ENCODE measurements at regions not wholly inside any gene's neighbourhood (a gene's known extent, or its start where the extent isn't known, plus 50 kb on each side); places are given as distances from the start of the nearest gene placed in this dataset.
A peak's percentile ranks its signal among the peaks of the same experiment; 100 is the strongest.

- Histone ChIP-seq H3K4me1 (ENCODE audit: control insufficient read depth in 4 of 4, insufficient read depth in 4 of 4, low read length in 3 of 4) (no peaks in the 10 kb centered on the region), H3K36me3 (ENCODE audit: control insufficient read depth in 4 of 4, insufficient read depth in 3 of 4, low read depth in 1 of 4, low read length in 3 of 4) (peaks cover 0 to 2% (median 0%) of the 10 kb centered on the region in 4 donors), H3K9me3 (ENCODE audit: control insufficient read depth in 4 of 4, low read length in 3 of 4) (no peaks in the 10 kb centered on the region), H3K4me3 (ENCODE audit: low read depth in 1 of 3, low read length in 3 of 3) (no peak overlapping the region), H3K27ac (ENCODE audit: low read depth in 1 of 2, low read length in 2 of 2) (no peak overlapping the region), H3K9ac (ENCODE audit: low read depth in 1 of 2, low read length in 2 of 2) (no peak overlapping the region), H3K27me3 (ENCODE audit: control insufficient read depth in 4 of 4, insufficient read depth in 4 of 4, low read length in 3 of 4) (no peaks in the 10 kb centered on the region)
- 91% methylated on average over 6 of the region's 6 CpGs for WGBS
- DNase-seq (ENCODE audit: low spot score), result no peak
- TF ChIP-seq RAD21 (IDR thresholded peaks at IDR 0.05), result no peak
- no peak for TF ChIP-seq EGR1 (IDR thresholded peaks at IDR 0.05; ENCODE audit: low read depth in 2 of 2)
- TF ChIP-seq MAX (IDR thresholded peaks at IDR 0.05), result no peak
- TF ChIP-seq NR2F2 (IDR thresholded peaks at IDR 0.05), result no peak
- TF ChIP-seq REST (IDR thresholded peaks at IDR 0.05), result no peak
- no peak for TF ChIP-seq SP1 (IDR thresholded peaks at IDR 0.05)
- no peak for TF ChIP-seq FOXA2 (IDR thresholded peaks at IDR 0.05)
- no peak for TF ChIP-seq HNF4A (conservative IDR thresholded peaks at IDR 0.05)
- TF ChIP-seq ATF3 (IDR thresholded peaks at IDR 0.05), result no peak
- no peak for TF ChIP-seq FOXA1 (IDR thresholded peaks at IDR 0.05)
- no peak for TF ChIP-seq HNF4G (IDR thresholded peaks at IDR 0.05)
- no peak for TF ChIP-seq JUND (IDR thresholded peaks at IDR 0.05)
- no peak for TF ChIP-seq TAF1 (conservative IDR thresholded peaks at IDR 0.05)
- TF ChIP-seq ZBTB33 (IDR thresholded peaks at IDR 0.05), result no peak
- no peak for TF ChIP-seq GABPA (IDR thresholded peaks at IDR 0.05 in 1 of 2, conservative IDR thresholded peaks at IDR 0.05 in 1 of 2)
- TF ChIP-seq RXRA (IDR thresholded peaks at IDR 0.05), result no peak
- no peak for TF ChIP-seq YY1 (IDR thresholded peaks at IDR 0.05)
Observed at GRCh38 chr19:5228490-5228889, 112.1 kb downstream of the PTPRS start.

- Histone ChIP-seq H3K9me3 (ENCODE audit: control insufficient read depth in 4 of 4, low read length in 3 of 4) (no peaks in the 10 kb centered on the region), H3K9ac (ENCODE audit: low read depth in 1 of 2, low read length in 2 of 2) (no peak overlapping the region), H3K27me3 (ENCODE audit: control insufficient read depth in 4 of 4, insufficient read depth in 4 of 4, low read length in 3 of 4) (no peaks in the 10 kb centered on the region), H3K27ac (ENCODE audit: low read depth in 1 of 2, low read length in 2 of 2) (no peak overlapping the region), H3K4me3 (ENCODE audit: low read depth in 1 of 3, low read length in 3 of 3) (no peak overlapping the region), H3K4me1 (ENCODE audit: control insufficient read depth in 4 of 4, insufficient read depth in 4 of 4, low read length in 3 of 4) (no peaks in the 10 kb centered on the region), H3K36me3 (ENCODE audit: control insufficient read depth in 4 of 4, insufficient read depth in 3 of 4, low read depth in 1 of 4, low read length in 3 of 4) (peaks cover 0 to 2% (median under 1%) of the 10 kb centered on the region in 4 donors)
- 85% methylated on average over 28 of the region's 28 CpGs for WGBS
- TF ChIP-seq ATF3 (IDR thresholded peaks at IDR 0.05), result no peak
- peak in 1 of 2 donors; percentile 26 for TF ChIP-seq RAD21 (IDR thresholded peaks at IDR 0.05)
- no peak for DNase-seq (ENCODE audit: low spot score)
Observed at GRCh38 chr19:5225486-5226345, 114.9 kb downstream of the PTPRS start.

Data from liver (tissue), 7 donors.